Esophagus squamous epithelium (tissue), 5 donors: ENCODE measurements at regions not wholly inside any gene's neighbourhood (a gene's known extent, or its start where the extent isn't known, plus 50 kb on each side); places are given as distances from the start of the nearest gene placed in this dataset.
A peak's percentile ranks its signal among the peaks of the same experiment; 100 is the strongest.

Experiments
- DNase-seq: peaks from one replicate; lab custom pipeline; 2025; lab: John Stamatoyannopoulos, UW
- H3K27ac ChIP-seq, 4 donors: fragments of 200-600 bp; sonication (generic); one replicate each; pipeline ENCODE4 v1.5.1; 2016 to 2019; ENCODE audit warnings: mild to moderate bottlenecking in 1 of 4
- H3K27me3 ChIP-seq, 4 donors: fragments of 200-600 bp; sonication (generic); 1 replicate in 3 of 4; 2 replicates in 1 of 4; pipeline versions ENCODE4 v1.5.1 to v1.6.0; 2017 to 2021; ENCODE audit warnings: antibody characterized with exemption in 1 of 4
- H3K36me3 ChIP-seq, 3 donors: fragments of 200-600 bp; sonication (generic); one replicate each; pipeline ENCODE4 v1.5.1; 2016 to 2019
- H3K4me1 ChIP-seq, 3 donors: fragments of 200-600 bp; sonication (generic); one replicate each; pipeline ENCODE4 v1.5.1; 2017 to 2019
- H3K4me3 ChIP-seq, 4 donors: fragments of 200-600 bp; sonication (generic); 1 replicate in 3 of 4; 2 replicates in 1 of 4; pipeline ENCODE4 v1.5.1; 2016 to 2019; ENCODE audit warnings: mild to moderate bottlenecking in 2 of 4, moderate library complexity in 1 of 4
- H3K9me3 ChIP-seq, 3 donors: fragments of 200-600 bp; sonication (generic); one replicate each; pipeline ENCODE4 v1.5.1; 2016 to 2019
- POLR2A ChIP-seq, 4 donors: fragments of 450-650 bp; IDR thresholded peaks; one replicate each; pipeline ENCODE4 v1.6.1; 2017; ENCODE audit warnings: antibody characterized with exemption in 4 of 4, mild to moderate bottlenecking in 4 of 4, moderate library complexity in 3 of 4
- whole genome bisulfite sequencing, 2 donors: methylation state at CpG; one replicate each; pipeline ENCODE4 v1.1.5; 2018; 5-methylcytosine and 5-hydroxymethylcytosine counted together
- intact Hi-C: fragments of 100-400 bp; cut with DNase I; formaldehyde crosslinking; loops from one replicate; pipeline ENCODE4 v1.15.0; 2022
- TF ChIP-seq, protein P1 (sequence below), 6 experiments: fragments of 450-650 bp in 4 of 6; fragments of 200-600 bp in 2 of 6; sonication (generic) in 2 of 6; IDR thresholded peaks; one replicate each; pipeline ENCODE4 v1.5.1; 2016 to 2019; ENCODE audit warnings: antibody characterized with exemption in 6 of 6, mild to moderate bottlenecking in 4 of 6, moderate library complexity in 4 of 6
- donor health status: DM: yes; HTN: yes; CAD: no.

DNA sequence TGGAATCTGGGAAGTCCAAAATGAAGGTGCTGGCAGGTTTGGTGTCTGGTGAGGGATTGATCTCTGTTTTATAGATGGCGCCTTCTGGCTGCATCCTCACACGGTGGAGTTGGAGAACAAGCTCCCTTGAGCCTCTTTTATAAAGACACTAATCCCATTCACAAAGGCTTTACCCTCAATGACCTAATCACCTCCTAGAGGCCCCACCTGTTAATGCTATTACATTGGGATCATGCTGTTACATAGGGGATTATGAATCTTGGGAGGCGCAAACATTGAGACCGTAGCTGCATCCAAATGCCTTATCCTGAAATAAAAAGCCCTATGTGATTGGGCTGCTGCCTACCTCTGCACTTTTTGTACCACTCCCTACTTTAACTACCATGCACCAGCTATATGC is 197.1 kb upstream of the HMHB1 start:
- H3K27ac ChIP-seq = no peak overlapping the region
- TF ChIP-seq, protein P1, sequence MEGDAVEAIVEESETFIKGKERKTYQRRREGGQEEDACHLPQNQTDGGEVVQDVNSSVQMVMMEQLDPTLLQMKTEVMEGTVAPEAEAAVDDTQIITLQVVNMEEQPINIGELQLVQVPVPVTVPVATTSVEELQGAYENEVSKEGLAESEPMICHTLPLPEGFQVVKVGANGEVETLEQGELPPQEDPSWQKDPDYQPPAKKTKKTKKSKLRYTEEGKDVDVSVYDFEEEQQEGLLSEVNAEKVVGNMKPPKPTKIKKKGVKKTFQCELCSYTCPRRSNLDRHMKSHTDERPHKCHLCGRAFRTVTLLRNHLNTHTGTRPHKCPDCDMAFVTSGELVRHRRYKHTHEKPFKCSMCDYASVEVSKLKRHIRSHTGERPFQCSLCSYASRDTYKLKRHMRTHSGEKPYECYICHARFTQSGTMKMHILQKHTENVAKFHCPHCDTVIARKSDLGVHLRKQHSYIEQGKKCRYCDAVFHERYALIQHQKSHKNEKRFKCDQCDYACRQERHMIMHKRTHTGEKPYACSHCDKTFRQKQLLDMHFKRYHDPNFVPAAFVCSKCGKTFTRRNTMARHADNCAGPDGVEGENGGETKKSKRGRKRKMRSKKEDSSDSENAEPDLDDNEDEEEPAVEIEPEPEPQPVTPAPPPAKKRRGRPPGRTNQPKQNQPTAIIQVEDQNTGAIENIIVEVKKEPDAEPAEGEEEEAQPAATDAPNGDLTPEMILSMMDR (IDR thresholded peaks at IDR 0.05) = no peak
- TF ChIP-seq POLR2A (IDR thresholded peaks at IDR 0.05) = no peak
- peaks cover 0 to 4% (median 0%) of the 10 kb centered on the region in 4 donors for H3K27me3 ChIP-seq
- WGBS, 2 donors = 39 to 62% methylated on average over 4 of the region's 4 CpGs
- H3K36me3 ChIP-seq = no peaks in the 10 kb centered on the region
- no peak overlapping the region for H3K4me3 ChIP-seq
- intact Hi-C loops = no loop called here
- H3K9me3 ChIP-seq = no peaks in the 10 kb centered on the region
- peaks cover 0 to 7% (median 0%) of the 10 kb centered on the region in 3 donors for H3K4me1 ChIP-seq
- no peak for DNase-seq

DNA sequence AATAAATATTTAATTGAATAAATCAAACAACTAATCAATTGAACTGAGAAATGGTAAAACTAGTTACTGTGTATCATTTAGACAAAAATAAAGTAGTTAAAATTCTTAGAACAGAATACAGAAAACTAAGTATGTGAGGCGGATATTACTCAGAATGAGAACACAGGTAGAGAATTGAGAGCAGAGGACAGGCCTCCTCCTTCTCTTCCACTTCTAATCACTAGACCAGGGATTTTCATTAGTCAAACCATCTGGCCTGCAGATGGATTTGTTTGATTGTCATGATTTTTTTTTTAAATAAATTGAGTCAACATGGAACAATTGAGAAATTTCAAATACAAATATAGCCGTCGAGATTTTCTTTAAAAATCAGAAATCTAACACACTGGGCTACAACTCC is 198.6 kb upstream of the HMHB1 start:
- no peaks in the 10 kb centered on the region for H3K36me3 ChIP-seq
- WGBS, 2 donors = 76 to 90% methylated on average over 3 of the region's 3 CpGs
- intact Hi-C loops = no loop called here

DNA sequence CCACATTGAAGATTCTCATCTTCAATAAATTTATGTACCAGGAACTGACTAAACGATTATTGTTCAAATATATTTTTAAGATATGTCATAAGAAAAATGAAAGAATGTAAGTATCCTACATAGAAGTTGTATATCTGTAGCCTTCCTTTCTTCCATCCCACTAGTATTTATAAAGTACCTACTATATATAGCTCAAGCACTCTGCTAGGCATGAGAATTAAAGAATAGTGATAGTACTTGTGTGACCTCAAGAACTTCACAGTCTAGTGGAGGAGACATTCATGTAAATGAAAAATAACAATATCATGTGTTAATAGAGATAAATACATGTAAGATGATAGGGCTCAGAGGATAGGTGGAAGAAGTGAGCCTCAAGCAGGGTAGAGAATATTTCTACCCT is 201.0 kb upstream of the HMHB1 start:
- no peak for DNase-seq
- intact Hi-C loops = no loop called here
- no peak overlapping the region for H3K27ac ChIP-seq
- no peaks in the 10 kb centered on the region for H3K36me3 ChIP-seq
- peaks cover 0 to 7% (median 0%) of the 10 kb centered on the region in 3 donors for H3K4me1 ChIP-seq
- TF ChIP-seq POLR2A (IDR thresholded peaks at IDR 0.05) = no peak
- TF ChIP-seq, protein P1 (IDR thresholded peaks at IDR 0.05) = no peak
- H3K27me3 ChIP-seq = no peaks in the 10 kb centered on the region
- H3K9me3 ChIP-seq = no peaks in the 10 kb centered on the region
- WGBS, 2 donors = 80 to 88% methylated on average over 1 of the region's 1 CpG
- no peak overlapping the region for H3K4me3 ChIP-seq

More for the DNA sequence above, 198.6 kb upstream of the HMHB1 start:
- Histone ChIP-seq H3K9me3 (no peaks in the 10 kb centered on the region), H3K4me3 (no peak overlapping the region), H3K4me1 (peaks cover 0 to 7% (median 0%) of the 10 kb centered on the region in 3 donors), H3K27me3 (peaks cover 0 to 4% (median 0%) of the 10 kb centered on the region in 4 donors), H3K27ac (no peak overlapping the region)
- TF ChIP-seq, protein P1 (IDR thresholded peaks at IDR 0.05) = no peak
- TF ChIP-seq POLR2A (IDR thresholded peaks at IDR 0.05) = no peak
- no peak for DNase-seq

DNA sequence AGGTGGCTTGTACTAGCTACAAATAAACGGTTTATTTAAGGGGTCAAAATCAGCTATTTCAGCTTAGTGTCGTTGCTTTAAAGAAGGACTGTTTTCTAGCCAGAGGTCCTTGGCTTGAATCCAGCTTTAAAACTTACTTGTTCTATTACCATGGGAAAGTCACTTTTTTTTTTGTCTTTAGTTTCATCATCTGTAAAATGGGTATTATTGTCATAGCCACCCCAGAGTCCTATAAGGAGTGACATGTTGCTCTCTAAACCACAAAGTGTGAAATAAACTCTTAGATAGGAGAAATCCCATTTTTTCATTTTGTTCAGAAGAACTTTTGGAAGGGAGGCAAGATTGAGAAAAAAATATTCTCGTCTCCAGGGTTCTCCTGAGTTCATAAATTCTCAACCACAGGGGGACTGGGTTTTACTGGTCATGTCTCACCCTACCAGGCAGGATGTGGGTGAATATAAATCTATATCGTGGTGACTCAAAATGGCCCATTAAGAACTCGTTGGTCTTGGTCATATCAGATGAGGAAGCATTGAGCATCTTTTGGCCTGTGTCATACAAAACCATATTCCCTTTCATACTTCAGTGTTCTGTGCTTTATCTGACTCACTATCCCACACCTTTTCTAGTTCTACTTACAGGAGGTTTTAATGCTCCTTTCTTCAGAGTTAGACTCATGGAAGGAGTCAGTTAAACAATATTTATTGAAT is 202.7 kb upstream of the NR3C1 start:
- H3K27me3 ChIP-seq = no peaks in the 10 kb centered on the region
- TF ChIP-seq, protein P1 (IDR thresholded peaks at IDR 0.05) = no peak
- no peak for TF ChIP-seq POLR2A (IDR thresholded peaks at IDR 0.05)
- WGBS, 2 donors = 54 to 56% methylated on average over 5 of the region's 5 CpGs
- DNase-seq = no peak
- intact Hi-C loops = no loop called here
- H3K4me1 ChIP-seq = no peaks in the 10 kb centered on the region
- H3K9me3 ChIP-seq = no peaks in the 10 kb centered on the region
- H3K4me3 ChIP-seq = no peak overlapping the region
- peak overlapping the region in 1 of 4 donors; percentile 56 for H3K27ac ChIP-seq
- no peaks in the 10 kb centered on the region for H3K36me3 ChIP-seq

DNA sequence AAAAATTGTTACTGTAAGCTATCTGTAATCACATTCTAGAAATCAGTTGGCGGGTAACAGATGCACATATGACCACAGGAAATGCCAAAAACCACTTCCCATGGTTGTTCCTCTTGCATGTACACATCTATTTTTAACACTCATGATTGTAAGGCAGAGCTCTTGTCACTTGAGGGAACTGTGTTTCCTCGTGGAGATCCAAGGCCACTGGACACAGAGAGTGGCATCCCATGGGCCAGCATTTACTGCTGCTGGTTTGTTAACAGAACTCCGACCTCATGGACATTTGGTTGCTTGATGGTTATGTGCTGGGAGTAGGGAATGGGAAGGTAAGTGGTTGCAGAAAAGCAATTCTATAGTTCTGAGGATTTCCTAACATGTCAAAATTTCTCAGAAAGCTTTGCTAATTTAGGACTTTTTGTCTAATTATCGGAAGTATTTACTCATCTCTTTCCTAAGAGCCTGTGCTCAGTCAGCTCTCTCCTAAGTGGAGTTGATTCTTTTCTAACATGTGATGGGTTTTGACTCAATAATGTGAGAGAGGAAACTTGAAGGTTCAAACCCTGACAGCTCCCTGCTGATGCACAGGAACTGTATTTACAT is 202.0 kb upstream of the NR3C1 start:
- no peaks in the 10 kb centered on the region for H3K27me3 ChIP-seq
- no peak for DNase-seq
- no peak overlapping the region for H3K4me3 ChIP-seq
- no peaks in the 10 kb centered on the region for H3K36me3 ChIP-seq
- WGBS, 2 donors = 41 to 64% methylated on average over 4 of the region's 4 CpGs
- no peaks in the 10 kb centered on the region for H3K9me3 ChIP-seq
- intact Hi-C loops = no loop called here
- no peaks in the 10 kb centered on the region for H3K4me1 ChIP-seq
- TF ChIP-seq, protein P1 (IDR thresholded peaks at IDR 0.05) = no peak
- no peak for TF ChIP-seq POLR2A (IDR thresholded peaks at IDR 0.05)
- peak overlapping the region in 1 of 4 donors; percentile 56 for H3K27ac ChIP-seq
